Hematopoietic multipotent progenitor cell treated with erythropoietin and hydrocortisone succinate and interleukin-3 and kit ligand, for 6 days (in vitro differentiated cells): ENCODE measurements at regions not wholly inside any gene's neighbourhood (a gene's known extent, or its start where the extent isn't known, plus 50 kb on each side); places are given as distances from the start of the nearest gene placed in this dataset.

Source experiments
- DNase-seq: peaks from one replicate; pipeline ENCODE4 v3.0.0-alpha.2; 2015

- DNase-seq: no peak
Measured at GRCh38 chr13:85663856-85664255, 135.4 kb downstream of the SLITRK6 start.

- no peak for DNase-seq
Measured at GRCh38 chr13:85662186-85662585, 137.0 kb downstream of the SLITRK6 start.

- no peak for DNase-seq
Measured at GRCh38 chr13:85661675-85662074, 137.5 kb downstream of the SLITRK6 start.

- peak; percentile 25 for DNase-seq
Measured at GRCh38 chr13:85659493-85659892, 139.7 kb downstream of the SLITRK6 start.

- DNase-seq: no peak
Measured at GRCh38 chr13:85657942-85658341, 141.3 kb downstream of the SLITRK6 start.

DNA sequence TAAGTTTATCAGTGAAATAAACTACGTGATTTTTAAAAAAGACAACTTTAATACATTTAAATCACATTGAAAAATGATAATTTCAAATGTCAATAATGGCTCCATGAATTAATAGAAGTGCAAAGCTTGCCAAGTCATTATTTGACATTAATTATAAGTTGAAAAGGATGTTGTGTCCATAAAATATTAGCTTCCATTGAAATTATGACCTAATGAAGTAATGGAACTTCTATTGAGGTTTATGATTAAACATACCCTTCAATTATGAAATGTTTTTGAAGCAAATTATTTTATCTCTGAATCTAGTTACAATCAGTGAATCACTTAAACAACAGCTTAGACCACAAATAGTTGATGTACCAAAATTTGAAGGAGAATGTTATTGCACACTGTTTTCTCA, 144.2 kb downstream of the SLITRK6 start:
- DNase-seq: no peak

DNA sequence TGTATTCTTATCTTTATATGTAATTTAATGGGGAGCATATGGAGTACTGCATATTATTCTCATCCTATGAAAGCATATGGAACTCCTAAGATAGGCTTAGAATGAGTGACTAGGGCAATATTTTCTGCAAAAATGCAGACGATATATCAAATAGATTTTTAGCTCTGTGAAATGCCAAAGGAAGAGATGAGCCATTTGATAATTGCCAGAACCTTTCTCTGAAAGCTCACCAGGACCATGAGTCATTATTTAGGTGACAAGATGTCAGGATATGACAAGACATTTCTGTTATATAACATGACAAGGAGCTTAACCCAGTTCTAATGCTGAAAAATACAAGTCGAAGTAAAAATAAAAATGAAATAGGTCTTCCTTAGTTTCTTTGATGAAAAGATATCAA, 145.0 kb downstream of the SLITRK6 start:
- DNase-seq: no peak

- DNase-seq: no peak
Measured at GRCh38 chr13:85653681-85654080, 145.5 kb downstream of the SLITRK6 start.

- DNase-seq: no peak
Measured at GRCh38 chr13:85652491-85652890, 146.7 kb downstream of the SLITRK6 start.

DNA sequence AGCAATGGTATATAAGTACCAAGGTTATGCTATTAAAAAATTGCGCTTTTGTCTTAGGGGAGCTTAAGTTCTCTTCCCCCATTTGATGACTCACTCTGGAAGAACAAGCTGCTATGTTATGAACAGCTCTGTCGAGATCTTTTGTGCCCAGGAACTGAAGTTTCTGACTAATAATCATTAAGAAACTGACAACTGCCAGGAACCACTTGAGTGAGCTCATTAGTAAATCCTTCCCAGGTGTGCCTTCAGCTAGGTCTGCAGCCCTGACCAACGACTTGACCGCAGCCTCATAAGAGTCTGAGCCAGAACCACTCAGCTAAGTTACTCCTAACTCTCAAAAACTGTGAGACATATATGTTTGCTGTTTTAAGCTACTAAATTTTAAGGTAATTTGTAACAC, 147.8 kb downstream of the SLITRK6 start:
- no peak for DNase-seq

- DNase-seq: no peak
Measured at GRCh38 chr13:85650613-85651012, 148.6 kb downstream of the SLITRK6 start.

GRCh38 chr13:85640727-85641126, 158.5 kb downstream of the SLITRK6 start:
- no peak for DNase-seq

DNA sequence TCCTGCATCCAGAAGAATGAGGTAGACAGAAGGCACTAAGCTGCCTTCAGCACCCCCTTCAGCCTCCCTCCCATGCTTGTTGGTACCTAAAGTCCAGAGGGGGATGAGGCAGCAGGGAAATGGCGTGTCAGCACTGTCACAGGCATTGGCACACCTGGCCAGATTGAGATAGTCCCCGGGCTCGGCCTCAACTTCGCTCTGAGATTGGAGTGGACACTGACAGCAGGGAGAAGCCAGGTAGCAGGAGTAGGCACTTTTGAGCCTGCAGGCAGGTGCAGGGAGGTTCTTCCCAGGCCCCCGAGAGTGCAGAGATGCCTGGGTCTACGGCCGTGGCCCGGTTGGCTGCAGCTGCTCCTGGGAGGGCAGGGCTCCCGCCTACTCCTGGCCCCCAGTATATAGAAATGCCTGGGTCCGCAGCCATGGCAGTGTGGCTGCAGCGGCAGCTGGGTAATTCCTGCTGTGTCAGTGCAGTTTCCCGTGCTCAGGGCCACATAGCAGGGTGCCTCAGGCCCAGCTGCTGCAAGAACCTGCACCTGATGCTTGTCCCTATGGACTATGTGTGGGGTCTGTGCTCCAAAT, 160.3 kb downstream of the SLITRK6 start:
- DNase-seq: no peak

- no peak for DNase-seq
Measured at GRCh38 chr13:85638265-85638664, 161.0 kb downstream of the SLITRK6 start.

DNA sequence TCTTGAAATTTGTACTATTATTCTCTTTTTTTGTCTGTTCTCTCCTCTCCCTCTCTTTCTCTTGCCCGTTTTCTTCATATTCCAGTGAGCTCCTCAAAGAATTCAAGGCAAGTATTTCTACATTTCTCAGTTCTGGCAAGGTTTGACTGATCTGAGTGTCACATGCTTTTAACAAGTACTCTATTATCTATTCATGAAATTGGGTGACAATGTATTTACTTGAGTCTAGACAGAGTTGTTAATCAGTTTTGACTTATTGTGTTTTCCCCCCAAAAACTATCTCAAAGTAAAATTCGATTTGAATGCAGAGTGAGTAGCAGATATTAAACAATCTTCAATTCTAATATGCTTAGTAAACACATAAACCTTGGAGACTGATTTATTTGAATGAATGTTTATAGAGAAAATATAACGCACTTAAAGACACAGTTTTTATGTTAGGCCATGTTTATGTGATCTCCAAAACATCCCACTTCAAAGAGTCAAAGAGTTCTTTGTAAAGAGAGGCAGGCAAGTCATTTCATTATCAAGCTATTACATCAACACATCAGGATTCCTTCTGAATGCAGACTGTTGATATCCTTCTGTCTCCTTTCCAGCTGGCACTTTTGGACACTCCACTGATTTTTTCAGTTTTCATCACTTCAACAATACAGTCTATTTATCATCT, 166.6 kb downstream of the SLITRK6 start:
- no peak for DNase-seq

DNA sequence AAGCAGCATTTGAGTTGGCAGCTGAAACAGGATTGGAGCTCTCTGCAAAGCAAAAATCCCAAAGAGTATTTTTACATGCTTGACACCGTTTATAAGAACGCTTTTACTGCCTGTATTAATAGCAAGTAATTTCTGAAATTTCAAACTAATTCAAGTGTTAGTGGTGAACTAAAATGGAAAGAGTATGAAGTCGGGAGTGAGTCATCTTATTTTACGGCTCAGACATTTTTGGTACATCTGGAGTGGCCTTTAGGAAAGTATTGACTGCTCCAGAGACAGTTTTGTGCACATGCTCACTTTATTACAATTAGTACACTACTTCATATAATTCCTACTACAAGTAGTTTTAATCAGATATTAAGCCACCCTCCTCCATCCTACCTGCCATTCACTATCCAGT, 167.4 kb downstream of the SLITRK6 start:
- DNase-seq: no peak

GRCh38 chr13:85626603-85627002, 172.6 kb downstream of the SLITRK6 start:
- no peak for DNase-seq

GRCh38 chr13:85619321-85619720, 179.9 kb downstream of the SLITRK6 start:
- DNase-seq: no peak

DNA sequence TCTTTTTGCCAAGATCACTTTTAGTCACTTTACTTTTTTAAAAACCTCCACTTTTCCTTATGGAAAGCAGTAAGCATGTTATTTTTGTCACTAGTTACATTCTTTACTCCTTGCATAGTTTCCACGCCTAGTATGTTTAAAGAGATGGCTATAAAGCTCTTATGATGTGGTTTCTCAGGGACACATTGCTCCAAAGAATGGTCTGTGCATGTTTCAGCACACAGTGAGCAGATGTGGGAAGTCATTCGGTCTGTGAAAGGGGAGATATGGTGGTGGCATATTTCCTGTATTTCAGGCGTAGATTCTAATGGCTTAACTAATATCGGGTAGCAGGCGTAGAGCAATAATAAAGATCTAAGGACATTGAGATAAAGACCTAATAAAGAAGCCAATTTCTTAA, 180.7 kb downstream of the SLITRK6 start:
- DNase-seq: peak; percentile 28

GRCh38 chr13:85616275-85616674, 182.9 kb downstream of the SLITRK6 start:
- no peak for DNase-seq

DNA sequence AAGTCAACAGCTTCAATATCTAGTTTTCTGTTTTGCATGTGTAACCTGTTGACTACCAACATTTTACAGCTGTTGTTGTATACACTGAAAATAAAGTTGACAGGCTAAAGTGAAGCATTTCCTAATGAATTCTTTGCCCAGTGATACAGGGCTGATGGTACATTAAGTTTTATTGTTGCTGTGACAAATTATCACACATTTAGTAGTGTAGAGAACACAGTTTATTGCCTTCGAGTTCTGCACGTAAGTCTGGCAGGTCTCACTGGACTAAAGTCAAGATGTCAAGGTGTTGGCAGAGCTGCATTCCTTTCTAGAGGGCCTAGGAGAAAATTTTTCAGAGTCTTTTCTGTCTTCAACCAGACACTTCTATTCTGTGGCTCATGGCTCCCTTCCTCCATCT, 184.2 kb downstream of the SLITRK6 start:
- no peak for DNase-seq

DNA sequence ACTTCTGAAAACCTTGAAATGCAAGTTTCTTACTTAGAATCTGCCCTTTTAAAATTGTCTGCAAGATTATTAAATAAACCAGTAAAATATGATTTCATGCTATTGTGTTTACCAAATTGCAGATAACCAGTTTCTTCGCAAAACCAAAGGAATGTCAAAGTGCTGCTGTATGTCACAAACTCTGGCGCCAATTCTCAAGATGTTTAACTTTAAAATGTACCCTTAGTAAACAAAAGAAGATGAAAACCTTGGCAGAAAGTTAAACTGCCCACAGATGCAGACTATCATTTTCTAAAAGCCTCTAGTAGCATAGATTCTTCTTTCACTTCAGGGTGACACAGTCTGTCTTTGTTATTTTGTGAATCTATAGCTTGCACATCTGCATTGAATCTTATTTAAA, 189.2 kb downstream of the SLITRK6 start:
- no peak for DNase-seq

- DNase-seq: no peak
Measured at GRCh38 chr13:85608255-85608829, 190.9 kb downstream of the SLITRK6 start.

GRCh38 chr13:85603735-85604134, 195.5 kb downstream of the SLITRK6 start:
- no peak for DNase-seq

DNA sequence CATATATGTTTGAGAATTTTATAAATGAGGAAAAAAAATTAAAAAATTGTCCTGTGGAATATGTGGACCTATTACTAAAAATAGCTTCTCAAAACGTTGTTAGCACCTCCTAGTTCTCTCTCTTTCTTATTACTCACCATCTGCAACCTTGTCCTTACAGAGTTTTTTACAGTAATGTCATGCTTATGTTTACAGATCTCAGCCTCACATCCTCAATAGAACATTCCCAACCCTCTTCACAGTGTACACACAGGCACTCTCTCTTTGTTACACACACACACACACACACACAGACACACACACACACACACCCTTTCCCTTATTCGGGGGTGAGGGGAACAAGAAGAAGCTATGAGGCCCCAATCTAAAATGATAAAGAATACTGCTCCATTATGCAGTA, 197.7 kb downstream of the SLITRK6 start:
- DNase-seq: no peak
